GM21381 (cell line): ENCODE measurements at regions not wholly inside any gene's neighbourhood (a gene's known extent, or its start where the extent isn't known, plus 50 kb on each side); places are given as distances from the start of the nearest gene placed in this dataset.
"Not testable (repeated sequence)": the region's sequence is repeated elsewhere in the genome, so short reads cannot be mapped to it uniquely, and the experiment has no call there.

Experiments
- ATAC-seq: cut with Tn5 transposase; IDR thresholded peaks from one replicate; pipeline ENCODE4 v1.9.1; 2021; ENCODE audit warnings: mild to moderate bottlenecking, moderate library complexity; ENCODE audit not compliant: unreplicated experiment

DNA sequence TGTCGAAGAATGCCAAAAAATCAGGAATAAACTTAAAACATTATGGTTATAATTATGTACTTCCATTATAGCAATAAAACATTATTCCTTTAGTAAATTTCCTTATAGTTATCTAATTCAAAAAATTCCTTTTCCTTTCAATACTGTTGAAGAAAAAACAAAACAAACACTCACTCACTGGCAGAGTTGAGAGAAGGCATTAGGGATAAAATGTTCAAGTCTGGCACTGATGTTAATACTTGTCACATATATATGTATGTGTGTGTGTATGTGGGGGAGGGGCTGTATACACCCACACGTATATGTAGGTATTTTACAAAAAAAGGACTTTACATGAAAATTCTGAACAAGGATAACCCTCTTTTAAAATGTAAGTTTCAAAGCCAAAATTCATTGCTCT lies 150.2 kb upstream of the MEOX2 start:
- no peak for ATAC-seq

DNA sequence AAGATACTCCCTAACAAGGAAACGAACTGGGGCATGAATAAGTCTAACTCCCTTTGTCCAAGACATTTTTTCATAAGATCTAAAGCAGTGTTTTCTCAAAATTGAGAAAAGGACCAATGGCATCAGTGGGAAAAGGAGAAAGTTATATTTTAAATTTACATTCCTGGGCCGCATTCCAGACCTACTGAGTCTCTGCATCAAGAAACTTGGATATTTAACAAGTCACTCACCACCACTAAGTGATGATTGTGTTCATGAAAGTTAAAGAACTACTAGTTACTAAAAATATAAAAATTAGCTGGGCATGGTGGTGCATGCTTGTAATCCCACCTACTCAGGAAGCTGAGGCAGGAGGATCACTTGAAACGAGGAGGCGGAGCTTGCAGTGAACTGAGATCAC lies 149.6 kb upstream of the MEOX2 start:
- ATAC-seq = no peak

DNA sequence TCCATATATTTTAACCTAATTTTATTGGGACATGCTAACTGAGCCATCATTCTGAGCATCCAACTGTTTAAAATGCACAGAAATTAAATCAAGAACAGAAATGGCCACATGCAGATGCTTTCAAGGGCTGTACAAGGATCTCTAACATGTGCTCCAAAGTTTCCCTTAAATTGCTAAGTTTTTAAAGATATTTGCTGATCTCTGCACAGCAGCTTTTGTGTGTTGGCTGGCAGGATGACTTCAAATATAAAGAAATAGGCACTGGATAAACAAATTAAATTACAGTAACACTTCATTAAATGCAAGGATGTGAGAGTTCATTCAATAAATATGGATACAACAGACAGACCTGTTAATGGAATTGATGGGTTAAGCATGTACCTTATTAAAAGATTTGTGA lies 148.0 kb upstream of the MEOX2 start:
- no peak for ATAC-seq

DNA sequence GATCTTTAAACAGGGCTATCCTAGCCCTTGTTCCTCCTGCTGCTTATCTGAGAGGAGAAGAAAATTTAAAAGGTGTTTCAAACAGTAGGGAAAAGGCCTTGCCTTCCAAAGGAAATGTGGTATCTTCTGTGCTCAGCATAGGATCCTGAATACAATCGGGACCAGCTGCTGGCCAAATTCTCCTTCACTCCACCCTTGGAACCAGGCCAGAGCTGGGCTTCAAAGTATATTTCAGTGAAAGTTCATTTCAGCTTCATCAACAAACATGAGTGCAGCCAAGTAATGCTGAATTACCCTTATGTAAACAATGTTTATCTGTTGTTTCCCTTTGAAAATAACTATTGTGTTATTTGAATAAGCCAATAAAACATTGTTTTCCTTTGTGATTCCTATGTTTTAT lies 146.5 kb upstream of the MEOX2 start:
- no peak for ATAC-seq

DNA sequence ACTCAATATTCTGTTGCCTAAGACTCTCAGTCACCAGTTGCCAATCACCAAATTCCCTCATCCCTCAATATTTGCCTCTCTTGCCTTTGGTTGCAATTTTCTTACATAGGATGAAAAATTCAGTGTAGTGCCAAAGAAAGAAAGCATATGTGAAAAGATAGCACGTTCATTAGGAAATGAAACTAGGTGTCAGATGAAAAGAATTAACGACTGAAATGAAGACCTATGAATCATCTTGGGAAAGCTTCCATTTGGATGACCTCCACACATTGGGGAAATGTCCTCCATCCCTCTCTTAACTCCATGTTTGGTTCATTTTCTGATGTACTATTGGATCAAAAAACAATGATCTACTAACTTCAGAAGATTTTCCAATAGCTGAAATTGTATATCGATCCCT lies 145.1 kb upstream of the MEOX2 start:
- no peak for ATAC-seq

DNA sequence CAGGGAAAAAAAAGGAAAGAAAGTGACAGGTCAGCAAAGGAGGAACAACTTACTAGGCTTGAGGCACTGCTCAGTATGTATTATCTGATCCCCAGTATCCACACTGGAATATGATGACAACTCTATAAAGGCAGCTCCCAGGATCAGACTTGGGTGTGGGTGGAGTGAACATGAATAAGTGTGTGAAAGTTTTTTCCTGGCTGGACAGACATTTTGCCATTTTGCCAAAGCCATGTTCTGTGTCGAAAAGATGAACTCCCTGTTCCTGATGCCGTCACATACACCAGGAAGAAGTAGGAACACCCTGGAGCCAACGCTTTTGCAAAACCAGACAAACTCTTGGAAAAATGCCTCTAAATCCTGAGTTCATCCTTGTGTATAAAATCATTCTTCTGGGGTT lies 143.2 kb upstream of the MEOX2 start:
- ATAC-seq = no peak

DNA sequence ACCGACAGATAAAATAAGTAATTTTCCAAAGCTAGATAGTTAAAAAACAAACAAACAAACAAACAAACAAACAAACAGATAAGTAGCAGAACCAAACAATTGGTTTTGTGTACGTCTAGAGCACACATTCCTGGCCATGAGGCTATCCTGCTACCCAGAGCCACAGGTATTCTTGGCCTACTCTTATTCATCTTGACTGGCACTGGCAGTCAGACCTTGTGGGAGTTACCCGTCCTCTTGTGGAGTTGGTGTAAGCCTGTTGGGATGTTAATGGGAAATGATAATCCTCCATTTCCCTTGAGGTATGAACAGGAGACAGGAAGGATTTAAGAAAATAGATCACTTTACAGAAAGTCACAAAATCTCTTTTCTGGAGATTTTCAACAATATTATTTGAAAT lies 142.4 kb upstream of the MEOX2 start:
- no peak for ATAC-seq

DNA sequence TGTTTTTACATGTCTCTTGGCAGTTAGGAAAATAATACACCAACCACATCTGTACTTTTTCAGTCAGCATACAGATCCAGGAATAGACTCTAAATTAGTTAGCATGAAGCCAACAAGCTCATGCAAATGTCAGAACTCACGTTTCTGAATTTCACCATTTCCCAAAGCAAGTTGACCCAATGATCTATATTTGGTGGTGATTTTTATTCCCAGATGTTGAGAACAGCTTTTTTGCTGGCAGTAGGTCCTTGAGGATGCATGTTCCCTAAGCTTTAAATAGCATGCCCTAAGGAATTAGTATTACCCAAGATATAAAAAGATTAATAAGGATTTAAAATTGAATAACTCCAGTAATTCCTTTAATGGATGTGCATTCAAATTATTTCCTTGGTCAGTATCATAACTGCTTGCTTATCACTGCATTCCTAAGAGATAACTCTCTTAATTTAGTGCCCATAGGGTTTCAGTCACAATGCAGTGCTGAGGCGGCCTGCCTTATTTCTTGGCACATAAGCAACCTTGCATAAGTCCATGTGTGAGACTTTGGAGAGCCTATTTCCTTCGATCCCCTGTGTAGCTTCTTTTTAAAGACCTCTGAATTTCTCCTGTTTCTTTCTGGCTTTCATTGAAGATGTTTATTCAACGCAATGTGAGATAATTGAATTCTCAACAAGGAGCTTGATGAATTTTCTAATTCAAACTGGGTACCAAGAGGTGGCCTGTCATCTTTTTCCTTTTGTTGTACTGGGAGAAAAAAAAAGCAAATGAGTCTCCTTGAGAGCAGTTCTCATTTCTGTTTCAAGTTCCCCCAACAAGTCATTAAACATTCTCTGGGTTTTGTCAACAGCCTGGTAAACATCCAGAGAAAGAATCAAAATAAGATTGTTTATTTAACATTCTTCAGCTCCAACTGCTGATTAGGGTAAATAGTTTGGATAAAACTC lies 135.3 kb upstream of the MEOX2 start:
- ATAC-seq = no peak

DNA sequence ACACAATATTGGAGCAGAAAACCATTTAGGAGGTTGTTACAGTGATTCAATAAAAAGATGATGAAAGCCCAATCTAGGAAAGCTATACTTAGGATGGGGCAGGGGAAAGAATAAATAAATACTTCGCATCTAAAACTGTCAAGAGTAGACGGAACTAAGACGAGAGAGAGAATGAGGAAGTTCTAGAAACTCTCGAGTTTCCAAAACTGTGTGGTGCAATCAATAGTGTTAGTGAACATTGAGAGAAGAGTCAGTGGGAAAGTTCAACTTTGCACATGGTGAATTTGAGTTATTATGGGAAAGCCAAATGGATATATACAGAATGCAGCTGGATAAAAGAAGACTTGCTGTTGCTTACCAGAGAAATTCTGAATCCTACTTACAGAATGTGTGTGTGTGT lies 133.8 kb upstream of the MEOX2 start:
- no peak for ATAC-seq

DNA sequence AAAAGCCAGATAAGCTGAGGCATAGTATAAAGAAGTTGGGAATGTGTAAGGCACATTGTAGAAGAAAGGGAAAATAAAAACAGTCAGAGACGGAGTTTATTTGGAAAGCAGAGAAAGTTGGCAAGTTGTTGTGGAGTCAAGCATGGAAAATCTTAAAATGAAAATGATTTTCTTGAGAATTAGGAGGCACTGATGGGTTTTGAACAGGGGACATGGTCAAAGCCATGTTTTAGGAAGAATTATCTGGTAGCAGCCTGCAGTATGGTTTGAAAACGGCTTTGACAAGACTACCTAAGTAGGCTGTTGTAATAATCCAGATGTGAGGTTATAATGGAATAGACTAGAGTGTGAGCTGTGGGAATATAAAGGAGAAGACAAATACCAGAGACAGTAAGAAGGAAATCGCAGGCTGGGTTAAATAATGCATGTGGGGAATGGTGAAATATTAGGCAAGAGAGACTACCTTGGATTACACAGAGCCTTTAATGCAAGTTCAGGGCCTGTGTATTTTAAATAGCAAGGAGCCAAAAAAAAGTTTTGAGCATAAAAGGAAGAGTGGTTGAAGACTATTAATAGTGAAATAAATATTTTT lies 130.4 kb upstream of the MEOX2 start:
- ATAC-seq = no peak

DNA sequence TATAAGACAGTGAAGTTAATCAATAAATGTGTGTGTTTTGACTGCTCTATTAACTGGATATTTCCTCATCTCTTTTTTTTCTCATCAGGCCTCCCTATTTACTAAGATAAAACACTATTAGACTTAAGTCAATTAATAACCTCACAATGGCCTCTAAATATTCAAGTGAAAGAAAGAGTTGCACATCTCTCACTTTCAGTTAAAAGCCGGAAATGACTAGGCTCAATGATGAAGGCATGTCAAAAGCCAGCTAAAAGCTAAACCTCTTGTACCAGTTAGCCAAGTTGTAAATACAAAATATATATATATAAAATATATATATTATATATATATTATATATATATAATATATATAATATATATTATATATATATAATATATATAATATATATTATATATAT lies 127.0 kb upstream of the MEOX2 start:
- no peak for ATAC-seq

DNA sequence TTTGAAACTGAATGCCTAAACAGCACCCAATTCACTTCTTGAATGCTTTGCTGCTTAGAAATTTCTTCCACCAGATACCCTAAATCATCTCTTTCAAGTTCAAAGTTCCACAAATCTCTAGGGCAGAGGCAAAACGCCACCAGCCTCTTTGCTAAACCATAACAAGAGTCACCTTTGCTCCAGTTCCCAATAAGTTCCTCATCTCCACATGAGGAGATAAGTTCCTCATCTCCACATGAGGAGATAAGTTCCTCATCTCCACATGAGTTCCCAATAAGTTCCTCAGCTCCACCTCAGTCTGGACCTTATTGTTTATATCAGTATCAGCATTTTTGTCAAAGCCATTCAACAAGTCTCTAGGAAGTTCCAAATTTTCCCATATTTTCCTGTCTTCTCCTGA lies 123.9 kb upstream of the MEOX2 start:
- ATAC-seq = not testable (repeated sequence)

DNA sequence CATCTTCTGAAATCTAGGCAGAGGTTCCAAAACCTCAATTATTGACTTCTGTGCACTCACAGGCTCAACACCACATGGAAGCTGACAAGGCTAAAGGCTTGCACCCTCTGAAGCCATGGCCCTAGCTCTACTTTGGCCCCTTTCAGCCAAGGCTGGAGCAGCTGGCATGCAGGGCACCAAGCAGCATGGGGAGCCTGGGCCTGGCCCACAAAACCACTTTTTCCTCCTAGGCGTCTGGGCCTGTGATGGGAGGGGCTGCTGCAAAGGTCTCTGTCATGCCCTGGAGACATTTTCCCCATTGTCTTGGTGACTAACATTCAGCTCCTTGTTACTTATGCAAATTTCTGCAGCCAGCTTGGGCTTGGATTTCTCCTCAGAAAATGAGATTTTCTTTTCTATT lies 123.5 kb upstream of the MEOX2 start:
- ATAC-seq = not testable (repeated sequence)

DNA sequence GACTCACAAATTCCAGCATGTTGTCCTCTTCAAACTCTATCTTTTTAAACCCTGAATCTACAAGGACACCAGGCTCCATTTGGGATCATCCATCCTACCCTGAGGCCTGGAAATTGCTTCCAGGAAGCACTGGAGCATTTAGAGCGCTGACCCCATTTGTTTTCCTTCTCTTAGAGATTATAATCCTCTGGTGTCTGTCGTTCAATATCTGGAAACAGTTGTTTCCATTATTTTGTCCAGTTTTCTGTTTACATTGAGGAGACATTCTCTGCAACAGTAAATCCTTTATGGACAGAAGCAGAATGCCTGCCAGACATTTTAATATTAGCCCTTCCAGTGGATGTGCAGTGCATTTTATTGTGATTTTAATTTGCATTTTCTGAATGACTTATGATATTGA lies 119.4 kb upstream of the MEOX2 start:
- no peak for ATAC-seq

DNA sequence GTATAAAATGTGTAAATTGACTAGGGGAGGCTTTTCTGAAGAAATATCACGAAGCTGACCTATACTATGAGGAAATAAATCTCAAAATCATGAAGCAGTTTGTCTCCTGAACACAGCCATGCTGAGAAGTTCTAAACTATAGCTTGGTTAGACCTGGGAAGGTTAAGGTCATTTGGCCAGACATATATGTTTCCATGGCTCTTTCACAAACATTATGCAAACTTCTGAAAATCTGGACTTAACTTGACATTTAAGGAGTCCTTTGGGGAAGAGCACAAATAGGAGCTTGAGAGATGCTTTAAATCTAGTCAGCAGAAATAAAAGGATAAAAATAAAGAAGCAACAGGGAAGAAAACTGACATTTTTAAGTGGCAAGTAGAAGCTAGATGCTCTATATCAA lies 115.9 kb upstream of the MEOX2 start:
- ATAC-seq = no peak

DNA sequence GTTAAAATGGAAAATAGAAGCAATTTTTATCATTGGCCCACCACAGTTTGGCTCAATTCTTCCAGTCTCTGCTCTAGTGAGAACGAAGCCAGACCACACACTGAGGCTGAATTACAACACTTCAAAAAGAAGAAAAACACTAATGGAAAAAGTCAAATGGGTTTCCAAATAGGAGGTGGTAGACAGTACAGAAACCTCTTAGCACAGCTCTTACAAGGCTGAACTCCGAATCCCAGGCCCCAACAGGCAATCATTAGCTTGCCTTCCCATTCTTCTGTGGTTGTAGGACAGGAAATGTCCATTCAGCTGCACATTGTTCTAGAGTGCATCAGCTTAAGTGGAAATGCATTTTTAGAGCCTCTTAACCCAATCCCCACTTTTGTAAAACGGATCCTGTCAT lies 115.1 kb upstream of the MEOX2 start:
- ATAC-seq = no peak

DNA sequence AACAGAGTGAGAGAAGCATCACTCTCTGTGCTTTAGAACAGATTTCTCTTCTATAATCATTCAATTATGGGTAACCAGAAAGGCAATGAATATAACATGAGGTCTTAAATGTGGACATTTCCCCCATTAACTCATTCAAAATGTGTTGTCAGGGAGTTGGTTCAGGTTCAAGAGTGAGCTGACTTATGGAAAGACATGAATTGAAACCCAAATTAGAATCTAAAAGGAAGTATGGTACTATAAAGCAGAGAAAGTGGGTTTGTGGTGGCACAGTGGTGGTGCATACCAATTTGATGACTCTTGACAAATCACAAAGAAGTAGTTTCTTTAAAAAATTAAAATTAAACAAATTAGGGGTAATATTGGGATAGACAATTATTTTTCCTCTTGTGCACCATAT lies 114.6 kb upstream of the MEOX2 start:
- no peak for ATAC-seq

DNA sequence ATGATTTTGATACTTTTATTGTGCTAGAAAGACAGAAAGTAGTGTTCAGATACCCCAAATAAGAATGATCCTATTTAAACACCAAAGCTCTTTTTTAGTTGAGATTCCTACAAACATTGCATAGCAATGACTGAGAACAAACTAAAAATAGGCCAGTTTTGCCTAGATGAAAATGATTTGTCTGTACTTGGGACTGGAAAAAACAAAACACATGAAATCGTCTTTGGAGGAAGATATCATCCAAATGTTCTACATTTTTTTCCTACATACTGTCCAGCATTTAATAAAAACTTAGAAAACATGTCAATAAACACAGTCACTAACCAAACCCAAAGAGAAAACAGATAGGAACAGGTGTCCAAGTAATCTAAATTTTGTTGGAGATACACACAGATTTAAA lies 111.6 kb upstream of the MEOX2 start:
- no peak for ATAC-seq

DNA sequence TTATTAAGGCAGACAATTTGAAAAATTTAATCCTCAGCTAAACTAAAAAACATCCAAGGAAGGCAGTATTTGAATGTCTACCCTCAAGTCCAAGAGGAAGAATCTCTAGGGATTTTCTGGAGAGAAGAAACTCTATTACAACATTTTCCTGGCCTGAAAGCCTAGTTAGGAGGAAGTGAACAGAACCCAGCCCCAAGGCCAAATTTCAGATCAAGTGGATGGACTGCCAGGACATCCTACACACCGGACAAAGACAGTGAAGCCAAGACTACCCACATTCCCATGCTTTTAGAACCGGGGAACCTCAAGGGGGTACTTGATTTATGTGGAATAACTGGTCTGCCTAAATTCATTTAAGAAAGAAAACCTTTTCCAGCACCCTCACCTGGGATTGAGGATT lies 108.9 kb upstream of the MEOX2 start:
- no peak for ATAC-seq

DNA sequence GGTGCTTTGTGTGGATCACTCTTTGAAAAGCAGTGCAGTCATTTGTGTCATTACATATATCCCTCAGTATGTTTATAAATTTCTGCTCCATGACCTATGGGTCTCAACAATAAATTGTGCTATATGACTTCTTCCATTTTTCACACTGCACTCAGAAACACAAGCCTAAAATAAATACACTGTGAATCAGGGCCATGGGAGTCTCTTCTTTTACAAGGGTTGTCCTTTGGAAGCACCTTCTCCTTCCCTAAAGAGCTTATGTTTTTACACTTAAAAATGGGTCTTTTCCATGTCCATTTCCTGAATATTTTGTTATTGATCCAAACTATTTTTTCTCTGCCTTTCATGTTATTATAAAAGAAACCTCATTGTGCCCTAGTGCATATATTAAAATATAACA lies 108.3 kb upstream of the MEOX2 start:
- ATAC-seq = no peak

DNA sequence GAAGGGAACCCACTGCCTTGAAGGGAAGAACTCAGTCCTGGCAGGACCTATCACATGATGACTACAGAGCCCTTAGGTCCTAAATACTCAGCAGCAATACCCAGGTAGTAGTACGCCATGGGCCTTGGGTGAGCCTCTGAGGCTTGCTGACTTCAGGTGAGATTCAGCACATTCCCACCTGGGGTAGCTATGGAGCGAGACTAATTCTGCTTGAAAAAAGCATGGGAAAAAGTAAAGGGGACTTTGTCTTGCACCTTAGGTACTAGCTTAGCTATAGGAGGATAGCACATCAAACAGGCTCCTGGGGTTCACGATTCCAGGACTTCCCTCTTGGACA lies 98.2 kb upstream of the MEOX2 start:
- no peak for ATAC-seq

DNA sequence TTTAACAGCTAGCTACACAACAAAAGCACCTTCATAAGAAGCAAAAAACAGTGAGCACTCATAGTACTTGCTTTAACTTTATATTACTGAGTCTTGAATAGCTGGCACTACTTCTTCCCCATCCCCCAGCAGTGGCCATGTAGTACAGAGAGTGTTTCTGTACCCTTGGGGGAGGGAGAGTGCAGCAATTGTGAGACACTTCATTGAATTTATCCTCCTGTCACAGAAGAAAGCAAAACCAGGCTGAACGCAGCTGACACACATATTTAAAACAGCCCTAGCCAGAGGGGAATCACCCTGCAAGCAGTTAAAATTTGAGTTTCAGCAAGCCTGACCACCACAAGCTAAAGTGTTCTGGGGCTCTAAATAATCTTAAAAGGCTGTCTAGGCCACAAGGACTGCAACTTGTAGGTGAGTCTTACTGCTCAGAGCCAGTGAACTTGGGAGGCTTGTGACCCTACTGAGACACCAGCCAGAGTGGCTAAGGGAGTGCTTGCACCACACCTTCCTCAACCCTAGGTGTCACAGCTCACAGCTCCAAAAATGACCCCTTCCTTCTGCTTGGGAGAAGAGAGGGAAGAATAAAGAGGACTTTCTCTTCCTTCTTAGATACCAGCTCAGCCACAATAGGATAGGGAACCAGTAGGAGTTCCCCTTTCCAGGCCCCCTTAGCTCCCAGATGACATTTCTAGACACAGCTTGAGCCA lies 97.7 kb upstream of the MEOX2 start:
- ATAC-seq = no peak
